ENCODE measurements at regions not wholly inside any gene's neighbourhood (a gene's known extent, or its start where the extent isn't known, plus 50 kb on each side); places are given as distances from the start of the nearest gene placed in this dataset.
"Not testable (repeated sequence)": the region's sequence is repeated elsewhere in the genome, so short reads cannot be mapped to it uniquely, and the experiment has no call there.

DNA sequence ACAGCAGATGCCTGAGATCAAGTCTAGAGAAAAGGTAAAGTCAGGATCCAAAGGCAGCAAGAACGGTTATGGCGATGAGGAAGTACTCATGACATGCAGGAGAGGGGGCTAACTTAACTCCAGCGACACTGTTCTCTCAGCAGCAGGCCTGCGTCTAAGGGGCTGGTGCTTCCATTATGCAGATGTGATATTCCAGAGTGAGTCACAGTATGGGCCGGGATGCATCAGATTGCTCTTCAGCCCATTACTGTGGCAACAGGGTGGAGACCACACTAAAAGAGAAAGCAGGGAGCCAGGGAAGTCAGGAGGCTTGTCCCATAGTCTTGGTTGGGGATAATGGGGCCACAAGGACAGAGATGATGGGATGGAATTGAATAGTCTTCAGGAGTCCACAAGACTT, 151.8 kb upstream of the NTF3 start:
- H3K9ac ChIP-seq (ENCODE audit: low read depth in 1 of 2, low read length in 2 of 2) = no peak overlapping the region
- no peak overlapping the region for H3K4me3 ChIP-seq (ENCODE audit: low read depth in 1 of 3, low read length in 3 of 3)
- no peak overlapping the region for H3K27ac ChIP-seq (ENCODE audit: low read depth in 1 of 2, low read length in 2 of 2)
- WGBS = 77% methylated on average over 5 of the region's 5 CpGs
- H3K9me3 ChIP-seq (ENCODE audit: control insufficient read depth in 4 of 4, low read length in 3 of 4) = no peaks in the 10 kb centered on the region
- no peak for DNase-seq (ENCODE audit: low spot score)
- H3K4me1 ChIP-seq (ENCODE audit: control insufficient read depth in 4 of 4, insufficient read depth in 4 of 4, low read length in 3 of 4) = no peaks in the 10 kb centered on the region
- no peak for TF ChIP-seq SP1 (IDR thresholded peaks at IDR 0.05)
- TF ChIP-seq YY1 (IDR thresholded peaks at IDR 0.05) = no peak
- TF ChIP-seq, protein P1, sequence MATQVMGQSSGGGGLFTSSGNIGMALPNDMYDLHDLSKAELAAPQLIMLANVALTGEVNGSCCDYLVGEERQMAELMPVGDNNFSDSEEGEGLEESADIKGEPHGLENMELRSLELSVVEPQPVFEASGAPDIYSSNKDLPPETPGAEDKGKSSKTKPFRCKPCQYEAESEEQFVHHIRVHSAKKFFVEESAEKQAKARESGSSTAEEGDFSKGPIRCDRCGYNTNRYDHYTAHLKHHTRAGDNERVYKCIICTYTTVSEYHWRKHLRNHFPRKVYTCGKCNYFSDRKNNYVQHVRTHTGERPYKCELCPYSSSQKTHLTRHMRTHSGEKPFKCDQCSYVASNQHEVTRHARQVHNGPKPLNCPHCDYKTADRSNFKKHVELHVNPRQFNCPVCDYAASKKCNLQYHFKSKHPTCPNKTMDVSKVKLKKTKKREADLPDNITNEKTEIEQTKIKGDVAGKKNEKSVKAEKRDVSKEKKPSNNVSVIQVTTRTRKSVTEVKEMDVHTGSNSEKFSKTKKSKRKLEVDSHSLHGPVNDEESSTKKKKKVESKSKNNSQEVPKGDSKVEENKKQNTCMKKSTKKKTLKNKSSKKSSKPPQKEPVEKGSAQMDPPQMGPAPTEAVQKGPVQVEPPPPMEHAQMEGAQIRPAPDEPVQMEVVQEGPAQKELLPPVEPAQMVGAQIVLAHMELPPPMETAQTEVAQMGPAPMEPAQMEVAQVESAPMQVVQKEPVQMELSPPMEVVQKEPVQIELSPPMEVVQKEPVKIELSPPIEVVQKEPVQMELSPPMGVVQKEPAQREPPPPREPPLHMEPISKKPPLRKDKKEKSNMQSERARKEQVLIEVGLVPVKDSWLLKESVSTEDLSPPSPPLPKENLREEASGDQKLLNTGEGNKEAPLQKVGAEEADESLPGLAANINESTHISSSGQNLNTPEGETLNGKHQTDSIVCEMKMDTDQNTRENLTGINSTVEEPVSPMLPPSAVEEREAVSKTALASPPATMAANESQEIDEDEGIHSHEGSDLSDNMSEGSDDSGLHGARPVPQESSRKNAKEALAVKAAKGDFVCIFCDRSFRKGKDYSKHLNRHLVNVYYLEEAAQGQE (IDR thresholded peaks at IDR 0.05) = no peak
- no peak for TF ChIP-seq RAD21 (IDR thresholded peaks at IDR 0.05)
- TF ChIP-seq GABPA (IDR thresholded peaks at IDR 0.05 in 1 of 2, conservative IDR thresholded peaks at IDR 0.05 in 1 of 2) = no peak
- TF ChIP-seq, protein P2, sequence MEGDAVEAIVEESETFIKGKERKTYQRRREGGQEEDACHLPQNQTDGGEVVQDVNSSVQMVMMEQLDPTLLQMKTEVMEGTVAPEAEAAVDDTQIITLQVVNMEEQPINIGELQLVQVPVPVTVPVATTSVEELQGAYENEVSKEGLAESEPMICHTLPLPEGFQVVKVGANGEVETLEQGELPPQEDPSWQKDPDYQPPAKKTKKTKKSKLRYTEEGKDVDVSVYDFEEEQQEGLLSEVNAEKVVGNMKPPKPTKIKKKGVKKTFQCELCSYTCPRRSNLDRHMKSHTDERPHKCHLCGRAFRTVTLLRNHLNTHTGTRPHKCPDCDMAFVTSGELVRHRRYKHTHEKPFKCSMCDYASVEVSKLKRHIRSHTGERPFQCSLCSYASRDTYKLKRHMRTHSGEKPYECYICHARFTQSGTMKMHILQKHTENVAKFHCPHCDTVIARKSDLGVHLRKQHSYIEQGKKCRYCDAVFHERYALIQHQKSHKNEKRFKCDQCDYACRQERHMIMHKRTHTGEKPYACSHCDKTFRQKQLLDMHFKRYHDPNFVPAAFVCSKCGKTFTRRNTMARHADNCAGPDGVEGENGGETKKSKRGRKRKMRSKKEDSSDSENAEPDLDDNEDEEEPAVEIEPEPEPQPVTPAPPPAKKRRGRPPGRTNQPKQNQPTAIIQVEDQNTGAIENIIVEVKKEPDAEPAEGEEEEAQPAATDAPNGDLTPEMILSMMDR (IDR thresholded peaks at IDR 0.05; ENCODE audit: low read depth, low read length, missing input control) = no peak
- no peak for TF ChIP-seq HNF4G (IDR thresholded peaks at IDR 0.05)
- TF ChIP-seq FOXA1 (IDR thresholded peaks at IDR 0.05) = no peak
- TF ChIP-seq, protein P3, sequence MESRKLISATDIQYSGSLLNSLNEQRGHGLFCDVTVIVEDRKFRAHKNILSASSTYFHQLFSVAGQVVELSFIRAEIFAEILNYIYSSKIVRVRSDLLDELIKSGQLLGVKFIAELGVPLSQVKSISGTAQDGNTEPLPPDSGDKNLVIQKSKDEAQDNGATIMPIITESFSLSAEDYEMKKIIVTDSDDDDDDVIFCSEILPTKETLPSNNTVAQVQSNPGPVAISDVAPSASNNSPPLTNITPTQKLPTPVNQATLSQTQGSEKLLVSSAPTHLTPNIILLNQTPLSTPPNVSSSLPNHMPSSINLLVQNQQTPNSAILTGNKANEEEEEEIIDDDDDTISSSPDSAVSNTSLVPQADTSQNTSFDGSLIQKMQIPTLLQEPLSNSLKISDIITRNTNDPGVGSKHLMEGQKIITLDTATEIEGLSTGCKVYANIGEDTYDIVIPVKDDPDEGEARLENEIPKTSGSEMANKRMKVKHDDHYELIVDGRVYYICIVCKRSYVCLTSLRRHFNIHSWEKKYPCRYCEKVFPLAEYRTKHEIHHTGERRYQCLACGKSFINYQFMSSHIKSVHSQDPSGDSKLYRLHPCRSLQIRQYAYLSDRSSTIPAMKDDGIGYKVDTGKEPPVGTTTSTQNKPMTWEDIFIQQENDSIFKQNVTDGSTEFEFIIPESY (IDR thresholded peaks at IDR 0.05) = no peak
- TF ChIP-seq, protein P4, sequence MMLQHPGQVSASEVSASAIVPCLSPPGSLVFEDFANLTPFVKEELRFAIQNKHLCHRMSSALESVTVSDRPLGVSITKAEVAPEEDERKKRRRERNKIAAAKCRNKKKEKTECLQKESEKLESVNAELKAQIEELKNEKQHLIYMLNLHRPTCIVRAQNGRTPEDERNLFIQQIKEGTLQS (IDR thresholded peaks at IDR 0.05) = no peak
- TF ChIP-seq JUND (IDR thresholded peaks at IDR 0.05) = no peak
- TF ChIP-seq FOXA2 (IDR thresholded peaks at IDR 0.05) = no peak
- TF ChIP-seq, protein P5, sequence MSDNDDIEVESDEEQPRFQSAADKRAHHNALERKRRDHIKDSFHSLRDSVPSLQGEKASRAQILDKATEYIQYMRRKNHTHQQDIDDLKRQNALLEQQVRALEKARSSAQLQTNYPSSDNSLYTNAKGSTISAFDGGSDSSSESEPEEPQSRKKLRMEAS (IDR thresholded peaks at IDR 0.05) = no peak
- no peak for TF ChIP-seq EGR1 (IDR thresholded peaks at IDR 0.05; ENCODE audit: low read depth in 2 of 2)
- no peak for TF ChIP-seq HNF4A (conservative IDR thresholded peaks at IDR 0.05)
- no peak for TF ChIP-seq NR2F2 (IDR thresholded peaks at IDR 0.05)
- H3K27me3 ChIP-seq (ENCODE audit: control insufficient read depth in 4 of 4, insufficient read depth in 4 of 4, low read length in 3 of 4) = peaks cover 0 to 5% (median 0%) of the 10 kb centered on the region in 4 donors
- H3K36me3 ChIP-seq (ENCODE audit: control insufficient read depth in 4 of 4, insufficient read depth in 3 of 4, low read depth in 1 of 4, low read length in 3 of 4) = no peaks in the 10 kb centered on the region

DNA sequence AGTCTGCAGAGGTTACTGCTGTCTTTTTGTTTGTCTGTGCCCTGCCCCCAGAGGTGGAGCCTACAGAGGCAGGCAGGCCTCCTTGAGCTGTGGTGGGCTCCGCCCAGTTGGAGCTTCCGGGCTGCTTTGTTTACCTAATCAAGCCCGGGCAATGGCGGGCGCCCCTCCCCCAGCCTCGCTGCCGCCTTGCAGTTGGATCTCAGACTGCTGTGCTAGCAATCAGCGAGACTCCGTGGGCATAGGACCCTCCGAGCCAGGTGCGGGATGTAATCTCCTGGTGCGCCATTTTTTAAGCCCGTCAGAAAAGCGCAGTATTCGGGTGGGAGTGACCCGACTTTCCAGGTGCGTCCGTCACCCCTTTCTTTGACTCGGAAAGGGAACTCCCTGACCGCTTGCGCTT, 141.5 kb upstream of the NTF3 start:
- not testable (repeated sequence) for H3K27ac ChIP-seq (ENCODE audit: low read depth in 1 of 2, low read length in 2 of 2); H3K9ac ChIP-seq (ENCODE audit: low read depth in 1 of 2, low read length in 2 of 2); H3K36me3 ChIP-seq (ENCODE audit: control insufficient read depth in 4 of 4, insufficient read depth in 3 of 4, low read depth in 1 of 4, low read length in 3 of 4); H3K27me3 ChIP-seq (ENCODE audit: control insufficient read depth in 4 of 4, insufficient read depth in 4 of 4, low read length in 3 of 4); H3K4me1 ChIP-seq (ENCODE audit: control insufficient read depth in 4 of 4, insufficient read depth in 4 of 4, low read length in 3 of 4); H3K9me3 ChIP-seq (ENCODE audit: control insufficient read depth in 4 of 4, low read length in 3 of 4); H3K4me3 ChIP-seq (ENCODE audit: low read depth in 1 of 3, low read length in 3 of 3); DNase-seq (ENCODE audit: low spot score)
- WGBS = 65% methylated on average over 21 of the region's 21 CpGs
